Left ventricle myocardium inferior (tissue), 1 donor: ENCODE measurements at regions not wholly inside any gene's neighbourhood (a gene's known extent, or its start where the extent isn't known, plus 50 kb on each side); places are given as distances from the start of the nearest gene placed in this dataset.
"Not testable (repeated sequence)": the region's sequence is repeated elsewhere in the genome, so short reads cannot be mapped to it uniquely, and the experiment has no call there.

Experiments used
- DNase-seq: peaks from one replicate; pipeline ENCODE4 v3.0.0-alpha.2; 2020
- H3K27ac ChIP-seq: fragments of 200-600 bp; replicated peaks from 2 replicates; pipeline ENCODE4 v1.8.0; 2021
- H3K27me3 ChIP-seq: fragments of 200-600 bp; 2 replicates; pipeline ENCODE4 v1.8.0; 2021; ENCODE audit warnings: low read depth
- H3K36me3 ChIP-seq: fragments of 200-600 bp; 2 replicates; pipeline ENCODE4 v1.8.0; 2021
- H3K4me1 ChIP-seq: fragments of 200-600 bp; 2 replicates; pipeline ENCODE4 v1.8.0; 2021
- H3K4me3 ChIP-seq: fragments of 200-600 bp; 2 replicates; pipeline ENCODE4 v1.8.0; 2021; ENCODE audit warnings: mild to moderate bottlenecking, moderate library complexity
- H3K9me3 ChIP-seq: fragments of 200-600 bp; replicated peaks from 2 replicates; pipeline ENCODE4 v1.8.0; 2021
- CTCF ChIP-seq: fragments of 200-600 bp; IDR thresholded peaks from 2 replicates; pipeline ENCODE4 v1.8.0; 2021; ENCODE audit warnings: antibody characterized with exemption, mild to moderate bottlenecking, borderline replicate concordance
- intact Hi-C: fragments of 100-400 bp; cut with micrococcal nuclease; formaldehyde crosslinking; loops from one replicate; pipeline ENCODE4 v1.11.0; 2022
- donor health status: DM: no; HTN: yes; CAD: no; lungs with severe emphysema.

GRCh38 chr17:20868662-20869007 is 174.2 kb downstream of the USP22 start:
- H3K27ac ChIP-seq, H3K4me3 ChIP-seq, DNase-seq, H3K4me1 ChIP-seq, H3K36me3 ChIP-seq, intact Hi-C loops, H3K9me3 ChIP-seq: not testable (repeated sequence)
- peaks cover 20% of the 10 kb centered on the region for H3K27me3 ChIP-seq

- intact Hi-C loops, H3K4me1 ChIP-seq, H3K27ac ChIP-seq, H3K4me3 ChIP-seq, H3K36me3 ChIP-seq, DNase-seq, H3K9me3 ChIP-seq: not testable (repeated sequence)
- peaks cover 20% of the 10 kb centered on the region for H3K27me3 ChIP-seq
Observed at GRCh38 chr17:20873173-20873572, 169.6 kb downstream of the USP22 start.

- H3K9me3 ChIP-seq, H3K27ac ChIP-seq, H3K36me3 ChIP-seq, intact Hi-C loops, H3K4me3 ChIP-seq, H3K4me1 ChIP-seq, DNase-seq: not testable (repeated sequence)
- peaks cover 27% of the 10 kb centered on the region for H3K27me3 ChIP-seq
Observed at GRCh38 chr17:20873688-20874328, 169.0 kb downstream of the USP22 start.

- H3K36me3 ChIP-seq, H3K27ac ChIP-seq, H3K9me3 ChIP-seq, H3K4me3 ChIP-seq, H3K4me1 ChIP-seq, intact Hi-C loops, DNase-seq: not testable (repeated sequence)
- H3K27me3 ChIP-seq = peaks cover 45% of the 10 kb centered on the region
Observed at GRCh38 chr17:20877384-20877783, 165.4 kb downstream of the USP22 start.

GRCh38 chr17:20890338-20890737 is 152.5 kb downstream of the USP22 start:
- Histone ChIP-seq H3K27ac (no peak overlapping the region), H3K36me3 (no peaks in the 10 kb centered on the region), H3K4me3 (no peak overlapping the region), H3K9me3 (no peaks in the 10 kb centered on the region), H3K27me3 (peaks cover 29% of the 10 kb centered on the region), H3K4me1 (no peaks in the 10 kb centered on the region)
- no peak for DNase-seq
- TF ChIP-seq CTCF = no peak
- intact Hi-C loops = no loop called here

- DNase-seq, H3K27ac ChIP-seq, H3K9me3 ChIP-seq, H3K4me1 ChIP-seq, H3K4me3 ChIP-seq, intact Hi-C loops, H3K36me3 ChIP-seq: not testable (repeated sequence)
- H3K27me3 ChIP-seq = peaks cover 11% of the 10 kb centered on the region
Observed at GRCh38 chr17:20895426-20895825, 147.4 kb downstream of the USP22 start.

GRCh38 chr17:20896153-20896649 is 146.6 kb downstream of the USP22 start:
- no peaks in the 10 kb centered on the region for H3K4me1 ChIP-seq
- DNase-seq = no peak
- TF ChIP-seq CTCF = no peak
- H3K36me3 ChIP-seq = no peaks in the 10 kb centered on the region
- peak overlapping the region; percentile 36 for H3K4me3 ChIP-seq
- no peak overlapping the region for H3K27ac ChIP-seq
- no peaks in the 10 kb centered on the region for H3K9me3 ChIP-seq
- peaks cover 10% of the 10 kb centered on the region for H3K27me3 ChIP-seq
- intact Hi-C loops = no loop called here

- H3K27ac ChIP-seq, intact Hi-C loops, H3K4me1 ChIP-seq, H3K36me3 ChIP-seq, H3K9me3 ChIP-seq, H3K4me3 ChIP-seq, DNase-seq: not testable (repeated sequence)
- peaks cover 29% of the 10 kb centered on the region for H3K27me3 ChIP-seq
Observed at GRCh38 chr17:20898726-20899125, 144.1 kb downstream of the USP22 start.

- H3K4me1 ChIP-seq, H3K36me3 ChIP-seq, H3K9me3 ChIP-seq, intact Hi-C loops, DNase-seq, H3K27ac ChIP-seq: not testable (repeated sequence)
- Histone ChIP-seq H3K27me3 (peaks cover 20% of the 10 kb centered on the region), H3K4me3 (peak overlapping the region; percentile 4)
Observed at GRCh38 chr17:20902496-20902895, 140.3 kb downstream of the USP22 start.

GRCh38 chr17:20903549-20903948 is 139.3 kb downstream of the USP22 start:
- H3K4me1 ChIP-seq, H3K9me3 ChIP-seq: not testable (repeated sequence)

More at GRCh38 chr17:20903549-20903948, 139.3 kb downstream of the USP22 start:
- H3K36me3 ChIP-seq, intact Hi-C loops, H3K4me3 ChIP-seq, H3K27ac ChIP-seq, DNase-seq: not testable (repeated sequence)
- H3K27me3 ChIP-seq = peaks cover 20% of the 10 kb centered on the region
